SK-MEL-5 (cell line): ENCODE measurements at regions not wholly inside any gene's neighbourhood (a gene's known extent, or its start where the extent isn't known, plus 50 kb on each side); places are given as distances from the start of the nearest gene placed in this dataset.

Source experiments
- DNase-seq: peaks from one replicate; pipeline ENCODE4 v3.0.0-alpha.2; 2016; ENCODE audit warnings: low read depth, low spot score
- in situ Hi-C: cut with HindIII; loops from 2 replicates; pipeline ENCODE4 v1.10.0; 2016; ENCODE audit warnings: low sequenced_read_pairs, high pct_unique_total_duplicates, low pct_unique_long_range_greater_than_20kb

GRCh38 chr3:110810356-110810755 lies 261.3 kb upstream of the NECTIN3 start:
- no peak for DNase-seq
- in situ Hi-C loops, result no loop called here

GRCh38 chr3:110811050-110811449 lies 260.6 kb upstream of the NECTIN3 start:
- in situ Hi-C loops, result no loop called here
- no peak for DNase-seq

DNA sequence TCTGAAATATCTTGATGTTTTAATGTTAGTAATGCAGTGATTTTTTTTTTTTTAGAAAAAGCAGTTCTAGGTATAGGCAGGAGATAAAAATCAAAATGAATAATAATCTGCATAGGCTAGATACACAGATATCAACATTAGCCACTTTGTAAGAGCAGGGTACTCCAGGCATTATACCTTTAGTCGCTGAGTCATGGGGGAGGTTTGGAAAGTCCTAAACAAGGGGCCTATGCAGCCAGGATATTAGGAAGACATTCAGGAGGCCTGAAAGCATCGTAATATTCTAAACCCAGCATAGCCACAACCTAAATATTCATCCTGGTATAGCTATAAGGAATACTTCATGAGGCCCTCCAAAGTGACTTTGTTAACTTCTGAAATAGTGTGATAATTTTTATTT lies 258.1 kb upstream of the NECTIN3 start:
- in situ Hi-C loops, result no loop called here
- no peak for DNase-seq

- DNase-seq, result peak; percentile 94
- in situ Hi-C loops, result no loop called here
These were observed 257.2 kb upstream of the NECTIN3 start for GRCh38 chr3:110814170-110815007.

GRCh38 chr3:110815008-110815583 lies 256.5 kb upstream of the NECTIN3 start:
- peak; percentile 90 for DNase-seq
- in situ Hi-C loops, result no loop called here

DNA sequence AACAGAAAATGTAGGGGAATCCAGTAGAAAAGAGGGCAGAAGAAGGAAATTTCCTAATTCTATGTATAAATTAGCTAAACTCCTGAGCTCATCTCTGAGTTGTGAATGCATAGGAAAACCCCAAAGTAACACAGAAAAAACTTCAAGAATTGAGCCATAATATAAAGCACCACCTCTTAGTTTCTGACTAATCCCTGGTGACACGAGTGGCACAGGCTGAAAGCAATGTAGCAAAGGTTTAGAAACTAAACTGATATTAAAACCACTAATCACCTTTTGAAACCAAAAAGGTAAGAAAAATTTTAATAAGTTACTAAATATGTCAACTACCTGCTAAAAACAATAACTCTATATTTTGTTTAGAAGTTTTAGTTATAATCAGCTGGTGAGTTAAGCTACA lies 255.6 kb upstream of the NECTIN3 start:
- DNase-seq, result no peak
- in situ Hi-C loops, result no loop called here

- DNase-seq, result no peak
- in situ Hi-C loops, result no loop called here
These were observed 250.0 kb upstream of the NECTIN3 start for GRCh38 chr3:110821586-110821985.

GRCh38 chr3:110822971-110823370 lies 248.6 kb upstream of the NECTIN3 start:
- in situ Hi-C loops, result no loop called here
- DNase-seq, result no peak

DNA sequence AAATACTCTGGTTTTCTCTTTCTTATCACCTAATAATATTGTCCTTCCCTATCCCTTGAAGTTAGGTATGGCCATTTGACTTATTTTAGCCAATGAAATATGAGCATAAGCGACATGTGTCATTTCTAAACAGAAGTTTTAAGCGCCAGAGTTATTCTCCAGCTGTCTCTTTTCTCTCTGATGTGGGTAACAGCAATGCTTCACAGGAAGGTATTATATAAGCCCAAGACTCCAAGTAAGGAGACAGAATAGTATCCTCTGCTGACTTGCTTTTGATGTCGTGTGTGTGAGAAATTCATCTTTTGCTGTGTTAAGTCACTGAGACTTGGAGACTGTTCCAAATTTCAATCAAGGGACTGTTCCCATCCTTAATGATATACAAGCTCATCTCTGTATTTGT lies 224.6 kb upstream of the NECTIN3 start:
- in situ Hi-C loops, result no loop called here
- no peak for DNase-seq

DNA sequence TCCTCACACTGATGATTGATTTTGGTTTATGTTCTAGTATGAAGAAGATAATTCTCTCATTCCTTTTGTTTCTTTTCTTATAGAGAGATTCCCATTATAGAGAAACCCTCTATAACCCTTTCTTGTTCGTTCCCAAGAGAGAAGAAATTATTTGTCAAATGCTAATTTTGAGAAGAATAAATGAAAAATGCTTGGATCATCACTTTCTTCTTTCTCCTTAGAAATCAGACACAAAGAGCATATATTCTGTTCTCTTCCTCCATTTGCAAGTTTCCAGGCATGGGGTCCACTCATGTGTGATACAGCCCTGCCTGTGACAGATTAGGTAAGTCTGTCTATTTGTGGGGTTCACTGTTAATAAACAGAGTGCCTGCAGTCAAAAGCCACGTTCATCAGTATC lies 222.6 kb upstream of the NECTIN3 start:
- in situ Hi-C loops, result no loop called here
- no peak for DNase-seq

DNA sequence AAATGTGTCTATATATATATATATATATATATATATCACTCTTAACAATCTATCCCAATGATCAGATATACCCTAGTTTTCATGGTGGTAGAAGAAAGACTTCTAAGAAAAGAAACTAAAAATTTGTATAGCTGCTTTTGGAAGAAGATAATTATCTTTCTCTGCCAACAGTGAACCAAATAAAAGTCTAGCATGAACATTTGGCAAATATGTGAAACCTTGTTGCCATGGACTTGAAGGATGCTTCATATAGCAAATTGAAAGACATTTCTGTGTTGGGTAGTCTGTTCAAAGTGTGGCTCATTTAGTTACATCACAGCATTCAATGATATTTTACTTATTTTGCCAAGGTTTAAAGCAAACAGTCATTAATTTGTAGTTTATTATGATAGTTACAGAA lies 219.9 kb upstream of the NECTIN3 start:
- in situ Hi-C loops, result no loop called here

DNA sequence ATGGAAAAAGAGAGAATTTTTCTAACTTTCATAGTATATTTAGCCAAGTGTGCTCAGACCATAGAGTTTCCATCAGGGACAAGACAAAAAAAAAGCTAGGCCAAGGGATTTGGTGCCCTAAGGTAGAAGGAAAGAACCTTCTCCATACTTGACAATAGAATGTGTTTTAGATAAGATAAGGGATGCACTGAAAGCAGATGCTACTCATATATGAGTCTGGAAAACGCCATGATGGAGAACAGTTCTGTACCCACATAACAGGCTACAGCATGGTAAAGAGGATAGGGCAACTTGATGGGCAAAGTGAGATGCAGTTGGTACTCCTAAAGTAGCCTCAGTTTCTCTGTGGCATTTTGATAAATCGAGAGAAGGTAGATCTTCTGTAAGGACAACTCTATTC lies 216.4 kb upstream of the NECTIN3 start:
- DNase-seq, result no peak
- in situ Hi-C loops, result no loop called here

More for the DNA sequence above, 219.9 kb upstream of the NECTIN3 start:
- no peak for DNase-seq

- DNase-seq, result no peak
- in situ Hi-C loops, result no loop called here
These were observed 214.7 kb upstream of the NECTIN3 start for GRCh38 chr3:110856916-110857315.

GRCh38 chr3:110858549-110858948 lies 213.1 kb upstream of the NECTIN3 start:
- no peak for DNase-seq
- in situ Hi-C loops, result no loop called here

DNA sequence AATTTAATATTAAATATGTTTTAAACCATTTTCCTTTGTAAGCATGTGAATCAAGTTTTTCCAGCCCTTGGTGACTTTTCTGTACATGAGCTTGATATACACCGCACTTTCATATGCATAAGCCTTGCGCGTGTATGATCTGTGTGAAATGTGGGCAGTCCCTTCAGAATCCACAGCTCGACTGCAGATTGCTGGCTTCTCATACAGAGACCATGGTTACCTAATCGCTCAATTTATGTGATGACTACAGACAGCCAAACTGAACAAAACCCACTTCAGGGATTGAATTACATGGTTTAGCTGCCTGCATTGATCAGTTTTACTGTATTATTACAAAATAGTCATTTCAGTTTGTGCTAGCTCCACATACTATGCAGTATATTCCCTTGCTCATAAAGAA lies 212.3 kb upstream of the NECTIN3 start:
- DNase-seq, result no peak
- in situ Hi-C loops, result no loop called here

DNA sequence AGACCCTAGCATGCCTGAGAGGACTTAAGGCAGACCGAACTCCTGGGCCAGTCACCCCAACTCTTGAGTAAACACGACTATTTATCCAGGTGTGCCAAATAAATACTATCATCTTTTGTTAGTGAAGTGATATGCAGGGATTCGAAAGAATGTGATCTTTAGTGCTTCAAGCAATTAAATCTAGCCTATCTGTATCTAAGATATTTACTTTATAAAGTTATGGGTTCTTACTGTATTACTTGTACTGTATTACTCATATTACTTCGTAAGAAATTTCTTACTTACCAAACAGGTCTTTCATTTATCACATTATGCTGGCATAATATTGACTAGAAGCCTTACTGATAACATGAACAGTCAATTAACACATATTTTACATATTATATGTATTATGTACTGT lies 211.6 kb upstream of the NECTIN3 start:
- in situ Hi-C loops, result no loop called here
- DNase-seq, result no peak

DNA sequence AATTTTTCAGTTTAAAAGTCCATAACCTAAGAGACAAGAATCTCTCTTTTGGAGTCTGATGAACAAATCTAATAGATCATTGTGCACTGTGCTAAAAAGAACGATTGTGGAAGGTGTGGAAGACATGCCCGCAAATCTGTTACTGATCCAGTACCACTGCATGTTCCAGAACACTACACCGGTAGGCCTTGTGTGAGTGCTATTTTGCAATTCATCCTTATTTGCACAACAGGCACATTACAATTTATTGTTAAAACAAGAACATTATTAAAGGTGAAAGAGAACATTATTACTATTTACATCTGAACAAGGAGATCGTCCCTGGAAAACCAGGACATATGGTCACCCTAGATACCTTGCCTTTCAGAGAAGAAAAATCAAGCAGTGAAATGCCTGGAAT lies 205.7 kb upstream of the NECTIN3 start:
- no peak for DNase-seq
- in situ Hi-C loops, result no loop called here

DNA sequence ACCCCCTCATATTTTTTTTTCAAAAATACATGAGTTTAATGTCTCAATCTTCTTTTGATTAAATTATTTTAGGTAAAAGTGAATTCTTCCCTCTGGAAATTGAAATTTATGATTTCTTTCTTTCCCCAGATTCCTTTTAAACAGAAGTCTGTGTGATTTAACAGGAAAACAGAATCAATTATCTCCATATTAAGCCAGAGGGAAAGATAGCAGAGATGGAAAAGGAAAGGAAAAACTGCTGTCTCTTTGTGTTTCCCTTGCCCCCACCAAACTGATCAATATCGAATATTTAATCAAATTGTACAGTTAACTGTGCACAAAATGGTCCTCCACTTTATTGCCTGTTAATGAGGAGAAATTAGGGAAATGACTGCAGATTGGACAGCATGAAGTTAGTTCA lies 203.5 kb upstream of the NECTIN3 start:
- in situ Hi-C loops, result no loop called here
- DNase-seq, result no peak

- in situ Hi-C loops, result no loop called here
- no peak for DNase-seq
These were observed 201.9 kb upstream of the NECTIN3 start for GRCh38 chr3:110869736-110870135.
